ENCODE measurements at regions not wholly inside any gene's neighbourhood (a gene's known extent, or its start where the extent isn't known, plus 50 kb on each side); places are given as distances from the start of the nearest gene placed in this dataset.

DNA sequence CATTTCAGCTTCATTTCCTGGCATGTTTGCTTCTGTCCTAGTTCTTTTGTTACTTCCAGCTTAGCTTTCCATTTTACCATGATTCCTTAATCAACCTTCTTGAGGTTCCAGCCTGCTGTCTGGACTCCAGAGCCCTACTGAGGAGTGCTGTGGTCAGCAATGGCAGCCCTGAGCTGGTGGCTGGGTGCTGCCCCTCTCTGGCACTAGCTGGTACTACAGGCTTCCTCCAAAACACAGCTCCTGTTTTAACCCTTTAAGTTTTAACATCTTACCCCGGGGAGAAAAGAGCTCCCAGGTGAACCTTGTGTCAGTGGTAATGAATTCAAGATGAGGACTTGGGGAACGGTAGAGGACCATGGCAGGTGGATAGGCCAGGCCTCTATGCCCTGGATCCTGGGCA lies 395.5 kb downstream of the TMEM114 start:
- no peak overlapping the region for H3K4me3 ChIP-seq (ENCODE audit: low read depth, low read length)
- ChIA-PET CTCF (no interaction called here), POLR2A (no interaction called here)
- no peak for DNase-seq (ENCODE audit: low read depth, low spot score)
- TF ChIP-seq, protein P1, sequence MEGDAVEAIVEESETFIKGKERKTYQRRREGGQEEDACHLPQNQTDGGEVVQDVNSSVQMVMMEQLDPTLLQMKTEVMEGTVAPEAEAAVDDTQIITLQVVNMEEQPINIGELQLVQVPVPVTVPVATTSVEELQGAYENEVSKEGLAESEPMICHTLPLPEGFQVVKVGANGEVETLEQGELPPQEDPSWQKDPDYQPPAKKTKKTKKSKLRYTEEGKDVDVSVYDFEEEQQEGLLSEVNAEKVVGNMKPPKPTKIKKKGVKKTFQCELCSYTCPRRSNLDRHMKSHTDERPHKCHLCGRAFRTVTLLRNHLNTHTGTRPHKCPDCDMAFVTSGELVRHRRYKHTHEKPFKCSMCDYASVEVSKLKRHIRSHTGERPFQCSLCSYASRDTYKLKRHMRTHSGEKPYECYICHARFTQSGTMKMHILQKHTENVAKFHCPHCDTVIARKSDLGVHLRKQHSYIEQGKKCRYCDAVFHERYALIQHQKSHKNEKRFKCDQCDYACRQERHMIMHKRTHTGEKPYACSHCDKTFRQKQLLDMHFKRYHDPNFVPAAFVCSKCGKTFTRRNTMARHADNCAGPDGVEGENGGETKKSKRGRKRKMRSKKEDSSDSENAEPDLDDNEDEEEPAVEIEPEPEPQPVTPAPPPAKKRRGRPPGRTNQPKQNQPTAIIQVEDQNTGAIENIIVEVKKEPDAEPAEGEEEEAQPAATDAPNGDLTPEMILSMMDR (IDR thresholded peaks at IDR 0.05; ENCODE audit: insufficient read depth, low read length, missing control alignments): no peak

DNA sequence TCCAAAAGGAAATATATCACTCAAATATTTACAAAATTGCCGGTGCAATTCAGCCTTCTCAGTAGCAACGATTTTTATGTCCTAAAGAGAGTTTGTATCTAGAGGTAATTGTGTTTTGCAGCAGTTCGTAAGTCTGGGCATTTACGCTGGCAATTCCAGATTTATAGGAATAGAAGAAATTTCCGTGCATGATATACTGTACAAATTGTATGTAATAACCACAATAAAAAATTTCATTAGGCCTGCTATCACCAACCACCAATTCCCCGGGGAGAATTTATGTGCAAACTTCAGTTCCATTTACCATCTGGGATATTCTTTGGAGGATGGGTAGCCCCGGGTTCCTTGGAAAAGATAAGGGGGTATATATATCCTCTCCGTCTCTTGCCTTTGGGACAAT lies 401.5 kb downstream of the TMEM114 start:
- CTCF ChIA-PET: no interaction called here
- TF ChIP-seq, protein P1 (IDR thresholded peaks at IDR 0.05; ENCODE audit: insufficient read depth, low read length, missing control alignments): no peak
- POLR2A ChIA-PET: no interaction called here
- no peak overlapping the region for H3K4me3 ChIP-seq (ENCODE audit: low read depth, low read length)
- no peak for DNase-seq (ENCODE audit: low read depth, low spot score)

DNA sequence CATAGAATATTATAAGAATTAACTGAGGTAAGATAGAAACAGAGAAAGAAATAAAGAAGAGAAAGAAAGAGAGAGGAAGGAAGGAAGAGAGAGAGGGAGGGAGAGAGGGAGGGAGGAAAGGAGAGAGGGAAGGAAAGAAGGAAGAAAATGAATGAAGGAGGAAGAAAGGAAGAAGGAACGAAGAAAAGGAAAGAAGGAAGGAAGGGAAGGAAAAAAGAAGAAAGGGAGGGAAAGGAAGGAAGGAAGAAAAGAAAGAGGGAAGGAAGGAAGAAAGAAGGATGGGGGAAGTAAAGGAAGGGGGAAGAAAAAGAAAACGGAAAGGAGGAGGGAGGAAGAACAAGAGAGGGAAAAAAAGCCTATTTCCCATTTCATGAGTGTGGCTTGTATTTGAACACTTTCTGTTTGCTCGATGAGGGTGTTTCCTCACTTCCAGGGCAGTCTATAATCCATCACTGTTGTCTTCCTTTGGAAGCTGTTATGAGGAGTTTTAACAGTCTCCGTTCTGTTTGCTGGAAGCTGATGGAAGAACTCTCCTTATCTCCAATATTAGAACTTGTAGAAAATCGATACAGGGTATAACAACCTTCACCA lies 402.4 kb downstream of the TMEM114 start:
- TF ChIP-seq, protein P1 (IDR thresholded peaks at IDR 0.05; ENCODE audit: insufficient read depth, low read length, missing control alignments): no peak
- CTCF ChIA-PET: no interaction called here
- POLR2A ChIA-PET: no interaction called here
- no peak for DNase-seq (ENCODE audit: low read depth, low spot score)
- H3K4me3 ChIP-seq (ENCODE audit: low read depth, low read length): no peak overlapping the region

DNA sequence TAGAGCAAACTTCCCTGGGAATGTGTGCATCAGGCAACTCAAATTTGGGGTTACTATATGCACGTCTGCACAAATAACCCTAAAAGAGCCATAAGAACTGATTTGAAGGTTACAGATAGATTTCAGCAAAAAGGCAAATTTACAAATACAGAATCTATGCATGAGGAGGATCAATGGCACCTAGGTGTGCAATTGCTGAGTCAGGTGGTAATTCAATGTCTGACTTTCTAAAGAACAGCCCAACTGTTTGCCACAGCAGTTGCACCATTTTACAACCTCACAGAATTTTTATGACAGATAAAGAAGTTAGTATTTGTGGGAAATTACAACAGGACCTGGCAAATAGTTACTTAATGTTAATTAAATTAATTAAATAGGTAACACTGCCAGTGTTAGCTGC lies 405.5 kb downstream of the TMEM114 start:
- CTCF ChIA-PET: no interaction called here

DNA sequence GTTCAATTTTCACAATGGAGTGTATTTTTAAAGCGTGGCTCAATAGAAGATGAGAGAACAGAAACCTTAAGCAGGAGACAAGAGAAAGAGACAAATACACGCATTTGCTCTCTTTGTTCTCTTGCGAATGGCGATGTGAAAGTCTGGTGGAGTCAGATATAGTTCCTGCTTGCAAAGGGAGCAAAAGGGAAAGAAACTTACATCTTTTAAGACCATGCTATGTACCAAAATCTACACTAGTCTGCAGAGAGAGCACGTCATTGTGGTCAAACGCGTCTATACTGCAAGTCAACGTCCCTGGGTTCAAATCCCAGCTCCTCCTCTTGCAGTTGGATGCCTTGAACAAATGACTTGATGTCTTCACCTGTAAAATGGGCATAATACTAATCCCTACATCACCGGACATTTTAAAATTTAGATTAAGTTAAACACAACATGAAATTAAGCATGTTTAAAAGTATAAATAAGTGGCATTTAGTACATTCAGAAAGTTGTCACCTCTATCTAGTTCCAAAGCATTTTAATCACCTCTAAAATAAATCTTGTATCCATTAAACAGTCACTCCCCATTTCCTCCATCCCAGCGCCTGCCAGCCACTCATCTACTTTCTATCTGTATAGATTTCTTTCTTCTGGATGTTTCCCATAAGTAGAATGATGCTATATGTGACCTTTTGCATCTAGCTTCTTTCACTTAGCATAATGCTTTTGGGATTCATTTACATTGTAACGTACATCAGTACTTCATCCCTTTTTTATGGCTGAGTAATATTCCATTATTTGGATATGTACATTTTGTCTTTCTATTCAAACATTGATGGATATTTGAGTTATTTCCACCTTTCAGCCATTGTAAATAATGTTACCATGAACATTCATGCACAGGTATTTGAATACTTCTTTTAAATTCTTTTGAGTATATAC lies 406.9 kb downstream of the TMEM114 start:
- DNase-seq (ENCODE audit: low read depth, low spot score): no peak
- ChIA-PET CTCF (no interaction called here), POLR2A (no interaction called here)
- H3K4me3 ChIP-seq (ENCODE audit: low read depth, low read length): no peak overlapping the region
- TF ChIP-seq, protein P1 (IDR thresholded peaks at IDR 0.05; ENCODE audit: insufficient read depth, low read length, missing control alignments): no peak

More for the DNA sequence above, 405.5 kb downstream of the TMEM114 start:
- TF ChIP-seq, protein P1 (IDR thresholded peaks at IDR 0.05; ENCODE audit: insufficient read depth, low read length, missing control alignments): no peak
- POLR2A ChIA-PET: no interaction called here
- no peak overlapping the region for H3K4me3 ChIP-seq (ENCODE audit: low read depth, low read length)
- DNase-seq (ENCODE audit: low read depth, low spot score): no peak

DNA sequence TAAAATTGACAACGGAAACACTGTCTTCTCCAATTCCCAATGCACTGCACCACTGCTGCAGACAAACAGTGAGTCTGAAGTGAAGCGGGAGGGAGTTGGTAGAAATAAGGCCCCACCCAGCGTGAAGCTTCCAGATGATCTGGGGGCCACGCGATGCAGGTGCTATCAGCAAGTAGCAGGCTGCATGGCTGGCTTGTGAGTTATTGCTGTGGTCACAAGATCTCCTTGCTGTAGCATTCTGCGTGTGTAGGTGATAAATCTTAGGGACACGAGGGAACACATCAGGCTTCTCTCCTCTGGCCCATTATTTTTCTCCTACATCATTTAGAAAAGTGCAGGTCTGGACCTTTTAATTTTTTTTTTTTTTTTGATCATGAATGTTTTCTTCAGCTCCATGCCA lies 407.6 kb downstream of the TMEM114 start:
- CTCF ChIA-PET: no interaction called here
- no peak overlapping the region for H3K4me3 ChIP-seq (ENCODE audit: low read depth, low read length)
- POLR2A ChIA-PET: no interaction called here
- no peak for DNase-seq (ENCODE audit: low read depth, low spot score)
- TF ChIP-seq, protein P1 (IDR thresholded peaks at IDR 0.05; ENCODE audit: insufficient read depth, low read length, missing control alignments): no peak

All from AG04449 (cell line).